ENCODE measurements at regions not wholly inside any gene's neighbourhood (a gene's known extent, or its start where the extent isn't known, plus 50 kb on each side); places are given as distances from the start of the nearest gene placed in this dataset.

GRCh38 chr3:171976526-171976925 is 62.9 kb upstream of the FNDC3B start:
- H3K27ac ChIP-seq: no peak overlapping the region
- no peak for TF ChIP-seq ZFX (IDR thresholded peaks at IDR 0.05; ENCODE audit: borderline replicate concordance)
- TF ChIP-seq, protein P1, sequence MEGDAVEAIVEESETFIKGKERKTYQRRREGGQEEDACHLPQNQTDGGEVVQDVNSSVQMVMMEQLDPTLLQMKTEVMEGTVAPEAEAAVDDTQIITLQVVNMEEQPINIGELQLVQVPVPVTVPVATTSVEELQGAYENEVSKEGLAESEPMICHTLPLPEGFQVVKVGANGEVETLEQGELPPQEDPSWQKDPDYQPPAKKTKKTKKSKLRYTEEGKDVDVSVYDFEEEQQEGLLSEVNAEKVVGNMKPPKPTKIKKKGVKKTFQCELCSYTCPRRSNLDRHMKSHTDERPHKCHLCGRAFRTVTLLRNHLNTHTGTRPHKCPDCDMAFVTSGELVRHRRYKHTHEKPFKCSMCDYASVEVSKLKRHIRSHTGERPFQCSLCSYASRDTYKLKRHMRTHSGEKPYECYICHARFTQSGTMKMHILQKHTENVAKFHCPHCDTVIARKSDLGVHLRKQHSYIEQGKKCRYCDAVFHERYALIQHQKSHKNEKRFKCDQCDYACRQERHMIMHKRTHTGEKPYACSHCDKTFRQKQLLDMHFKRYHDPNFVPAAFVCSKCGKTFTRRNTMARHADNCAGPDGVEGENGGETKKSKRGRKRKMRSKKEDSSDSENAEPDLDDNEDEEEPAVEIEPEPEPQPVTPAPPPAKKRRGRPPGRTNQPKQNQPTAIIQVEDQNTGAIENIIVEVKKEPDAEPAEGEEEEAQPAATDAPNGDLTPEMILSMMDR (IDR thresholded peaks at IDR 0.05): no peak

- TF ChIP-seq ZFX (IDR thresholded peaks at IDR 0.05; ENCODE audit: borderline replicate concordance): no peak
- TF ChIP-seq, protein P1 (IDR thresholded peaks at IDR 0.05): no peak
- no peak overlapping the region for H3K27ac ChIP-seq
Measured at GRCh38 chr3:171977441-171977840, 61.9 kb upstream of the FNDC3B start.

DNA sequence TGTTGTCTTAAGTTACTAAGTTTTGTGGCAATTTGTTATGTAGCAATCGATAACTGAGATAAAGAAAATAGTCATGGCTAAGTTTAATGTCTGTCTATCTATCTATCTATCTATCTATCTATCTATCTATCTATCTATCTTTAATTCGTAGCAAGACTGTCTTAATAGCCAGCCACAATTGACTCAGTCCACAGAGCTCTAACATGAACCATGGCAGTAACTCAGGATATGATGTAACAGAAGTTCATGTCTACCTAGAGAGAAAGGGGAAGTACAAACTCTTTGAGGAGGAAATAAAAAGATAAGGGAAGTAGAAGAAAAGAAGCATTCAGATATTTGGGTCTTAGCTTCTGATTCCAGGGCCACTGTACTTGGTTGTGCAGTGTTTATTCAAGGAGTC is 61.5 kb upstream of the FNDC3B start:
- H3K27ac ChIP-seq: no peak overlapping the region
- TF ChIP-seq, protein P1 (IDR thresholded peaks at IDR 0.05): no peak
- TF ChIP-seq ZFX (IDR thresholded peaks at IDR 0.05; ENCODE audit: borderline replicate concordance): no peak

DNA sequence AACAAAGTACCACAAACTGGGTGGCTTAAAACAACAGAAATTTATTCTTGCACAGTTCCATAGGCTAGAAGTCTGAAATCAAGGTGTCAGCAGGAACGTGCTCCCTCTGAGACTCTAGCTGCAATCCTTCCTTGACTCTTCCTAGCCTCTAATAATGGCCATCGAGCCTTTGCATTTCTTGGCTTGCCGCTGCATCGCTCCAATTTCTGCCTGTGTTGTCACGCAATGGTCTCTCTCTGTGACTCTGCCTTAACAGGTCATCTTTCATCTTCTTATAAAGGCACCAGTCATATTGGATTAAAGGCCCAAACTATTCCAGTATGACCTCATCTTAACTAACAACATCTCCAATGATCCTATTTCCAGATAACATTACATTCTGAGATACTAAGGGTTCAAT is 61.0 kb upstream of the FNDC3B start:
- TF ChIP-seq ZFX (IDR thresholded peaks at IDR 0.05; ENCODE audit: borderline replicate concordance): no peak
- TF ChIP-seq, protein P1 (IDR thresholded peaks at IDR 0.05): no peak
- H3K27ac ChIP-seq: no peak overlapping the region

DNA sequence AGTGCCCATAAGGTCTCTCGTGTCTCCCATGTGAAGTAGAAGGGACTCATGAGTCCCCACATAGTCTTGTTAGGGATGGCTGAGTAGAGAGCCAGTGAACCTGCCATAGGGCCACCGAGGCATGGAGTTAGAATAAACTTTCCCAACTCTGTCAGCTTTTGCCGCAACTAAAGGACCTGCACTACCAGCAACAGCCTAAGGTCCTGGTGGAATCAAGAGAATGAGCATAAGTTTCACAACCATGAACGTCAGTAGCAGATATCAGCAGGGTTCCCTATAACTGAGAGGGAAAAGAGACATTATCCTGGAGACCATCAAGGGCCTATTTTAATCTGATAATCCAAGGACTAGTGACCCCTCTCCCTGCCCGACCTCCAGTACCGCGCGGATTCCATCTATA is 60.3 kb upstream of the FNDC3B start:
- no peak overlapping the region for H3K27ac ChIP-seq
- no peak for TF ChIP-seq ZFX (IDR thresholded peaks at IDR 0.05; ENCODE audit: borderline replicate concordance)
- TF ChIP-seq, protein P1 (IDR thresholded peaks at IDR 0.05): no peak

DNA sequence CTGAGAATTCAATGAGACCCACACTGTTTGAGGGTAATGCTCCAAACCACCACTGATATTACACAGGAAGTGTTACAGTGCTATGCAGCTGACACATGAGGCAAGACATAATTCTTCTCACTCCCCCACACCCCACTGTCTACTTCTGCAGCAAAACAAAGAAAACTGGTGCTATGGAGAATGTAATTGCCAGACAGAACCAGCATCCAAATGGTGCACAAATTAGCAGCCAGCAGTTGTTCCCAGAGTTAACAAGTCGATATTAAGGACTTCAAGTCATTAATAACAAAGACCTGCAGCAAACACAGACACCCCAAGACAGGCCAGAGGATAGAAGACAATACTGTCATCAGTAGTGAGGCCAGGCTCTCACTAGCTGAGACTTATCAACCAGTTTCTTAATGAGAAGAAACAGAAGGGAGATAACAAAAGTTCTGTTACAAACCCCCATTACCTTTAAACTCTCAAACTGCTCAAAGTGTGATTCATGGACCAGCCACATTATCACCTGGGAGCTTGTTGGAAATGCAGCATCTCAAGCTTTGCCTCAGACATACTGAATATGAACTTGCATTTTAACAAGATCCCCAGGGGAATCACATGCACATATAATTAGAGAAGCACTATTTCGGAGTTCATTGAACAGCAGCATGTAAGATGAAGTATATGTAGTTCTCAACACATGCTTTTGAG is 58.7 kb upstream of the FNDC3B start:
- no peak for TF ChIP-seq ZFX (IDR thresholded peaks at IDR 0.05; ENCODE audit: borderline replicate concordance)
- TF ChIP-seq, protein P1 (IDR thresholded peaks at IDR 0.05): no peak
- H3K27ac ChIP-seq: no peak overlapping the region

DNA sequence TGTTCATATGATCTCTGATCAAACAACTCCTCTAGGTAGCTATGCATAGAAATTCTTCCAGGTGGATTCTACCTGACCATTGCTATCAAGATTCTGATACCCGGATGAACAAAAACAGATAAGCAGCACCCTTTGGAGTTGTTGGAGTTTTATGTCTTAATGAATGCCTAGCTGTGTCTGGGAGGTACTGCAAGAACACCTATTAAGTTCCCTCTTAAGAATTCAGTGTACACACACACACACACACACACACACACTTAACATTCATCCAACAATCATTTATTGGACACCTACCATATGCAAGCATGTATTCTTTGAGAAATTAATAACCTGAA is 58.1 kb upstream of the FNDC3B start:
- H3K27ac ChIP-seq: no peak overlapping the region
- TF ChIP-seq, protein P1 (IDR thresholded peaks at IDR 0.05): no peak
- no peak for TF ChIP-seq ZFX (IDR thresholded peaks at IDR 0.05; ENCODE audit: borderline replicate concordance)

Measured in 22Rv1 (cell line).